A172 (cell line): ENCODE measurements at regions not wholly inside any gene's neighbourhood (a gene's known extent, or its start where the extent isn't known, plus 50 kb on each side); places are given as distances from the start of the nearest gene placed in this dataset.

Experiments used
- DNase-seq: peaks from one replicate; pipeline ENCODE4 v3.0.0-alpha.2; 2015; ENCODE audit warnings: low spot score

DNA sequence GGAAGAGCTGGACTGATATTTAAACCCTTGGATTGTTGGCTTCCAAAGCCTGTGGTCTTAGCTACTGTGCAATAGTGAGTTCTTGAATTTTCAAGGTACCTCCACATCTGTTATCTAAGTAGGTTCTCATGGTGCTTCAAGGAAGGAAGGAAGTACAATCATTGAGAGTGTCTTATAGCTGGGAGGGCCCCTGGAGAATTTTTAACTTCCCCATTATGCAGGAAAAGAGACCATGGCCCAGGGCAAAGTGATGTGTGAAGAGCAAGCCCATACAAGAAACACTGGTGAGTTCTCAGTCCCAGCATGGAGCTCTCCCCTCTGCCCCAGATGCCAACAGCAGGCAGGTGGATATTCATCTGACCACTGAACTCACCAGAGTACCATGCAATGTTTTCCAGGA lies 169.0 kb upstream of the IRX6 start:
- no peak for DNase-seq

DNA sequence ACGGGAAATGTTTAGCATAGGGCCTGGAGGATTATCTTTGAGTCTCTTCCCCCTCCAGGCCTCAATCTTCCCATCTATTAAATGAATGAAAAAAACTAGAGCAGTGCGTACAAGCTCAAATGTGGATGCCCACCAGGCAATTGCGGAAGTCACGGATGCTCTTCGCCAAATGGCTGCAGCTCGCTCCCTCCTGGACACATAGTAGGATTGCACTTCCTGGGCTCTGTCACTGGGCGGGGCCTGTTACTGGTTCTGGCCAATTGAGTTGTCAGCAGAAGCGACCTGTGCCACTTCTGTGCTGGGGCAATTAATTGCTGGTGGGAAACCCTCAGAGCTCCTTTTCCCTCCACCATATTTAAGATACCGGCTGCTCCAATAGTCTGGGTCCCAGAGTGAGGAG lies 168.2 kb upstream of the IRX6 start:
- DNase-seq = no peak

DNA sequence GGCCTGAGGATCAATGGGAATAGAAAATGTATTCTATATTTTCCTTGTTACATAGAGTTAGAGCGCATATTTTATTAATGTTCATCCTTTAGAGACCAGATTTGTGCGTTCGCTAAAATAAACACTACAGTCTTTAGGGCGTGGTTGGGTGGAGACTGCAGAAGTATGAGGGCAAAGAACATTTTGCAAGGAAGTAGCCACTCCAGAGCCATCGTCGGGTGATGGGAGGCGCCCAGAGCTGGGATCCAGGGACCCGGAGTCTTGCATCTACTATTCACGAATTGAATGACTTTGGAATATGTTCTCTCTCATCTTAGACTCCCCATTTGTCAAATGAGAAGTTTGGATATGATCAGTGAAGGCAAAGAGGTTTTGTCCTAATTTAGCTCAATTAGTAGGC lies 154.2 kb upstream of the IRX6 start:
- no peak for DNase-seq

DNA sequence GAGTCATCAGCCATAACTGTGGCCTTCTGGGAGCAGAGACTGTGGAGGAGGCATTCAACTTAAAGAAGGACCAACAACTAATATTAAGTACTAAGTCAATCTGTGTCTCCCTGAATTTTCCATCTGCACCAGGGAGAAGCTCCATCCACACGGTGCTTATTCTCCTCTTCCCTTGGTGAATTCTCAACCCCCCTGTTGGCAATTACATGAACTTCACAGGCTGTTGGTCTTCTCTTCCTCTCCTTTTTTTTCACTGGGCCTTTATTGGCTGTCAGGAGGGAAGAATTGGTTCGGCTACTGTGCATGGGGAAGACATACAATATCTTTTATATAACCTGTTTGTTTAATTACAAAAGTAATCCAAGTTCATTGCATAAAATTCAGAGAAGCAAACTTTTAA lies 152.8 kb upstream of the IRX6 start:
- DNase-seq = no peak

DNA sequence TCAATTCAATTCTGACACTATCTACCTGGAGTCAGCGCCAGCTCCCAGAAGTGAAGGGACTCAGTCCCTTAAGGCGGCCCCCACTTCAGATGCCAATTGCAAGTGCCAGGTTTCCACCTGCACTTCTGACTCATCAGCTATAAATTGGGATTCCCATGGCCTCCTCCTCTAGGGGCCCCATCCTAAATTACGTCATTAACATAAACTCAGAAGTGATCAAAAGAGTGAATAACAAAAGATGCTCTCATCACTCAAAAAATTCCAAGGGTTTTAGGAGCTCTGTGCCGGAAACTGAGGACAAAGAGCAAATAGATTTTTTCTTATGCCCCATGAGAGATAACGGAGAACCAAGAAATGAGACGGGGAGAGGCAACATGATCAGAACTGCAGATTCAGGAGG lies 148.6 kb upstream of the IRX6 start:
- no peak for DNase-seq

DNA sequence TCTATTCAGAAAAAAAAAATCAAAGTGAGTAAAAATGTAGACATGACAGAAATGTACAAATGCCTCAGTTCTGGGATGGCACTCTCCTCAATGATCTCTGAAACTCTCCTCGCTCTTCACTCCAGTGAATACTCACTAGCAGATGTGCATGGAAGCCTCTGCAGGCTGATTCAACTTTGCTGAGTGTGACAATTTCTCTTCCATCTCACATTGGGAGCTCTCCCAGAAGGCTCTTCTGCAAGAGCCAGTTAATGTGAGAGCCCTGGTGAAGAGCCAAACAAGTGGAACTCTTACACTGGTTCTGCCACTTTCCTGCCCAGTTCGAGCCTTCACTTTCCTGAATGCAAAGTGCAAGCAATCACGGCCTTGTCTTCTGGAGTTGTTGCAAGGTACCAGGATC lies 147.1 kb upstream of the IRX6 start:
- DNase-seq = no peak

DNA sequence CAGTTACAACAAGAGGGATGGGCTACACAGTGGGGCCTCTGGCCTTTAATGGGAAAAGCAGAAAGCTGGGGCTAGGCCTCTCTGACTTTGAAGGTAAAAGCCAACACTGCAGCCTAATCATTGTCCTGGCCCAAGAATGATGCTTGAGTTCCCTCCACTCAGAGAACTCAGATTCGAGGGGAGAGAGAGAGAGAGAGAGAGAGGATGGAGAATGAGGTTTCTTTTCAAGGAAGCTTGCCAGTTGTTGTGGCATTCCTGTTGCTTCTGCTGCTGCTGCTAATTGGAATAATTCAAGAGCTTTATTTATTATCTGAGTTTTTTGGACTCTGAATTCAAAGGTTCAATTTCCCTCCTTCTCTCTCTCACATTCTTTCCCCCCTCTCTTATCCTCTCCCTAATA lies 144.6 kb upstream of the IRX6 start:
- no peak for DNase-seq

DNA sequence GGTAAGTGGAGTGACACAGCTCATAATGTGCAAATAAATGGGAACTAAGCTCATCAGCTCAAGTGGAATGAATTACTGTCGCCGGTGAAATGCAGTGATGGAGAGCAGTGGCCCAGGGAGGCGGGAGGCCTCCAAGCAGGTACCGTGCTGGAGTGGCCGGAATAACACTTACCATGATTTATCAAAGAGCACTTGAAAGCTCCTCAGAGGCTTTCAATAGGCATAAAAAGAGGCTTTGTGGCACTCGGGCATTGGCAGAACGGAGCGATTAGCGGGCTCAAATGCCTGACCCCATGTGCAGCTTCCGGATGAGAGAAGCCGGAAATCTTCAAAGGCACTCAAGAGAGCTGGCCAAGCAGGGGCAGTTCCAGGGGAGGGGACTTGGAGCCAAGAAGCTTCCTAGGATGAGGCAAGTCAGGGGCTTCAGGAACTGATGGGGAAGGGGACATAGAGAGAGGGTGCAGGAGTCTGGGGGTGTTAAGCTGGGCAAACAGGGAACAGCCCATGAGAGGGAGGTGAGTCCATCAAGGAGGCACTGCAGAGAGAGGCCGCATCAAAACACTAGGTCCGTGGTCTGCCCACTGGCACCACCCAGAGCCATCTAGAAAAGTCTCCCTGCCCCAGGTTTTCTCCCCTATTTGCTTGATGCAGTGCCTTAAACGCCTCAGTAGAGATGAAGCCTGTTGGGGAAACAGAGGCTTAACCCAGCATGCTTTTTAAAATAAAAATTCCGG lies 144.0 kb upstream of the IRX6 start:
- DNase-seq = no peak

DNA sequence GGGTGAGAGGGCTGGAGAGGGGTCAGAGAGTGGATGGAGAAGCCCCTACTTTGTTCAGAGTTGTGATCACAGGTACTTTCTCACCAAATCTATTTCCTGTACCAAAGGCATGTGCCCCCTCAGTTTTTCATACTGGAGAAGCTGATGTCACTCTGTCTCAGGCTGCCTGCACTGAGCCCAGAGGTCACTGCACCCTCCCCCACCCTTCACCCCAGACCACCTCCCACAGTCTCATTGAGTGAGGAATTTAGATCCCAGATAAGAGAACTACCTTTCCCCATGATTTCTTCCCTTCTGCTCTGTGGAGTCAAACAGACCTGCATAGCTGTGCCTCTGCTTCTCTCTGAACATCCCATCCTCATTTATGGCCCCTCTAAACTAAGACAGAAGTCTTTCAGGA lies 140.0 kb upstream of the IRX6 start:
- DNase-seq = no peak

DNA sequence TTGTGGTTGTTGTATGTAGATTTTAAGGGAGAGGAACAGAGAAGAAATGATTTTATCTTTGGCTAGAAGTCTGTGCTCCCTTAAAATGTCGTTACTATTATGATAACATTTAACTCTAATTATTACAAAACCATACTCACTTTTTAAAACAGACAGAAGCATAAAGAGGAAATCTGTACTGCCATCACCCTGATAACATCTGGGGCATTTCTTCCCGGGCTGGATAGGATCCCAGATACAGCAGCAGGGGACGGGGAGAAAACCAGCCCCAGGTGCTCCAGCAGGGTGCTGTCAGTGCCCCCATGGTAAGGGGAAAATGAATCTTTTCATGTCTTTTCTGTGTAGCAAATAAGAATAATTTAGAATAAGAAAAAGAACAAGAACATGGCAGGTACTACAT lies 139.4 kb upstream of the IRX6 start:
- DNase-seq = no peak

DNA sequence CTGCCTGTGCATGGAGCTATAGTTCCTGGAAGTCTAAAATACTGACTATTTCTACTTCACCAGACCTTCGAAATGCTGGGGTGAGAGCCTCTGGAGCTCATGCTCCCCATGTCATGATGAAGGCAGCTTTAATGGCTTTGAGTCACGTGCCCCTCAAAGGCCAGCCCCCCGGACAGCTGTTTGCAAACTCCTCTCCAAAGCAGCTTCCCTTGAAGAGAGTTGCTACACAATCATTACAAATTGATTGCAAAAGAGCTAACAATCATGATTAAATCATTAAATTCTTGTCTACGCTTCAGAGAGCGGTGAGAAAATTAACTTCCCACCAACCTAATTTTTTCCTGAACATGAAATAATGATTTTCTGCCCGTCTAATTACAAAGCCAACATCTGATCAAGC lies 134.8 kb upstream of the IRX6 start:
- DNase-seq = no peak

DNA sequence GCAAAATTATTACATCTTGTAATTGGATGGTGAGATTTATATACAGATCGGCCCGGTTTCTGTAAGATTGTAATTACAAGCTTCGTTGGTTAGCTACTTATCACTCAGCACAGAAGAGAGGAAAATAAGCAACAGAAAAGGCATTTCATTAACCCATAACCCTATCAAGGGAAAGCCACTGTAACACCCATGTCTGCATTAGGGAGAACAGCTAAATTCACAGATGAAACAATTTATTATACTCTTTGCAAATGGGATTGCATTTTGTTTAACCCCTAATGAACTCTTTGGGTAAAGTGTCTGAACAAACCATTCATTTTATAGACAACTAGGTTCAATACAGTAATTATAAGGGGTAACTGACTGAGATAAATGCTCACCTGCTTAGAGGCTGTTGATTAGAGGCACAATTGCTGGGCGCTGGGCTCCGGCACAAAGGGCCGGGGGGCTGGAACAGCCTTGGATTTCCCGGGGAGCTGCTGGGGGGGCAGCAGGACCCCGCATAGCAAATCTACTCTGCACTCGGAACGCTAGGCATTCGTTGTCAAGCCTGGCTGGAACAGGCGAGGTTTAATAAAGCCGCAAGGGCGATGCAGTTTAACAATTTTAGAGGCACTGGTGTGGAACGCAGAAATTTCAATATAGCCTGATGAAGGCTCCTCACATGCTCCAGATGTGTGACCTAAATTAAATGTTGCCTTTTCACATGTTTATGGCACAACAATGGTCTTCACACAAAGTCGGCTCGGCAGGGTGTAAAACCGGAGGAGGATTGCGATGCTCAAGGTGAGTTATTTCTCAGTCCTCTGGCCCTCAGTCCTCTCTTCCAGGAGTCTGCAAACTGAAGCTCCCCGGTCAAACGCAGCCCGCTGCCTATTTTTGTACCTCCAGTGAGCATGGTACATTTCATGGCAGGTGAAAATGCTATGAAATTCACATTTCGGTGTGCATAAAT lies 134.0 kb upstream of the IRX6 start:
- no peak for DNase-seq

DNA sequence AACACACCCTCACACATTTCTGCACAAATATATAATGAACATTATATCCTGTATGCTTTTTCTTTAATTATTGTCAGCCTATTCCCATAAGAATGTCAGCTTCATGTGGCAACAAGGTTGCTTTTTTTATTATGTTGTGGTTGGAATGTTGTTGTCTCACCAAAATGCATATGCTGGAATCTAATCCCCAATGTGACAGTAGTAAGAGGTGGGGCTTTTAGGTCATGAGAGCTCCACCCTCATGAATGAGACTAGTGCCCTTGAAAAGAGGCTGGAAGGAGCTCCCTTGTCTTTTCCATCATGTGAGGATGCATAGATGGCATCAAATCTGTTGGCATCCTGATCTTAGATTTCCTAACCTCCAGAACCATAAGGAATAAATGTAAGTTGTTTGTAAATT lies 131.3 kb upstream of the IRX6 start:
- DNase-seq = no peak

DNA sequence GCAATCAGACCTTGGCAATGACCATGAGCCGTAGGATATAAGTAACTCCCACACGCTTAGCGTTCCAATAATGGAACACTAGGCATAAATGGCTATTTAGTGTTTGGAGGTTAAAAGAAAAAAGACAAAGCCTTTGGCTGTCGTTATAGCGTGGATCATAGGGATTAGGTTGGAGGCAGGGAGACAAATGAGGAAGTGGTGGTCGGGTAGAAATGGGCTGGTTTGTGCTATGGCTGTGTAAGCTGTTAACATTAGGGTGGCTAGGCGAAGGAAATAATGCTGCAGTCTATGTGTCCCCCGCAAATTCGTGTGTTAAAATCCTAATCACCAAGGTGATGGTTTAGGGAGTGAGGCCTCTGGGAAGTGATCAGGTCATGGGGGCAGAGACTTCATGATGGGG lies 120.4 kb upstream of the IRX6 start:
- no peak for DNase-seq

DNA sequence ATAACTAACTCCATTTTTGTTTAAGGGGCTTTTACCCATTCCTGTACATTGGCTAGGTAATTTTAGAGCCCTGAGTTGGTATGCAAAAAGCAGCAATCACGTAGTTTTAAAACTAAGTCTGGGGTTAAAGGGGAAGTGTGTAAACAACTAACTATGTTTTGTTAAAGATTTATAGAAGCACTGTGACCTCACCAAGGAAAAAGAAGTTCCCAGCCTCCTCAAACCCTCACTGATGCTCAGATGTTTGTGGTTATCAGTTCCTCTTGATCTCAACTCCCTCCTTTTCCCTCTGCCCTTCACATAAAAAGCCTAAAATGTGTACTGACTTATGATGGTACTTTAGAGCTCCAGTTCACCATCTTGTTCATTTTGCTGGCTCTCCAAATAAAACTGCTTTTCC lies 119.9 kb upstream of the IRX6 start:
- DNase-seq = no peak

DNA sequence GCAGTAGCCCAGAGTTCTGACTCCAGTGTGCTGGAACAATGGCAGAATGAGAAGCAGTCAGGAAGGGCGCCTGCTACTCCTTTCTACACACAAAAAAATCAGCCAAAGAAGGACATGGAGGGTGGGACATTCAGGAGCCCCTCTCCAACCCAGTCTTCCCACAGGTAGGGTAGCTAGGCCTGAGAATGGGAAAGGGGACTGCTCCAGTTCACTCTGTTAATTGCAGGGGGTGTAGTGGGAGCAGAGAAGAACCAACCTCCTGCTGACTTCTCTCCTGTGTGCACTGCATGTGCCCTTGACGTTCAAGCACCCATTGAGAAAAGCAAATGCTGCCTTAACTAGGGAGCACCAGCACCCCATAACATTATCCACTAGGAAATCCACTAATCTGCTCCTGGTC lies 119.1 kb upstream of the IRX6 start:
- DNase-seq = no peak

DNA sequence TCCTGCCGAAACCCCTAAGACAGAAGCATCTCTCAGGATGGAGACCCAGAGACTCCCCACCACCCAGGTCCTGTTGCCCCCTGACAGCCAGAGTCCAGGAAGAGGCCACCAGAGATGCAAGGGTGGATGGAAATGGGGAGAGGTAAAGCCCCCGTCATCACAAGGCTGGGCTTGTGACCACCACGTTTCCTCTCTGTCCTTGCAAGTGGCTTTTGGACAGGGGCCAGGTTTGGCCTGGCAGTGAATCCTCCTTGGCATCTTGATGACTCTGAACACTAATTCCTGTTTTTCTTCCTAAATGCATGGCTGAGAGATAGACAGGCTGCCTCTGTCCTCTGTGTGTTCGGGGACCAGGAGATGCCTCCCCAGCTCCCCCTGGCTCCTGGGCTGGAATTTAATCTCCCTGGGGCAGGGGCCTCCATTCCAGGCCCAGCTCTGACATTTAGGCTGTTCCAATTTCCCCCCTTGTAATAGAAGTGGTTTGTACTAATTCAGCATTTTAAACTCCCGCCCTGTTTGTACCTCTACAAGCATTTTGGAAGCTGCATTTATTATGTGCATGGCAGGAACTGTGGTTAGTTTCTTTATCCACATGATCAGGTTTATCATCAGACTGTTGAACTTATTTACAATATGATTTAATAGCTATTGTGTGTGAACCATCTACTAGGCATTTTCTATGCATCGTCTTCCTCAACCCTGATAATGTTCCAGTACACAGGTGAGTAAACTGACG lies 116.1 kb upstream of the IRX6 start:
- DNase-seq = no peak

DNA sequence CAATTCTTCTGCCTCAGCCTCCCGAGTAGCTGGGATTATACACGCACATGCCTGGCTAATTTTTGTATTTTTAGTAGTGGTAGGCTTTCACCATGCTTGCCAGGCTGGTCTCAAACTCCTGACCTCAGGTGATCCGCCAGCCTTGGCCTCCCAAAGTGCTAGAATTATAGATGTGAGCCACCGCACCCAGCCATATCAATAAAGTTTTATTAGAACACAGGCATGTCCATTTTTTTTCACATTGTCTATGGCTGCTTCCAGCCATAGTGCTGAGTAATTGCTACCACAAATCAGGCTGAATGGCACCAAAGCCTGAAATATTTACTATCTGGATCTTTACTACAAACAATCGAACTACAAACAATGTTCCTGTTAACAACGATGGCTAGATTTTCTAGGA lies 114.4 kb upstream of the IRX6 start:
- no peak for DNase-seq

DNA sequence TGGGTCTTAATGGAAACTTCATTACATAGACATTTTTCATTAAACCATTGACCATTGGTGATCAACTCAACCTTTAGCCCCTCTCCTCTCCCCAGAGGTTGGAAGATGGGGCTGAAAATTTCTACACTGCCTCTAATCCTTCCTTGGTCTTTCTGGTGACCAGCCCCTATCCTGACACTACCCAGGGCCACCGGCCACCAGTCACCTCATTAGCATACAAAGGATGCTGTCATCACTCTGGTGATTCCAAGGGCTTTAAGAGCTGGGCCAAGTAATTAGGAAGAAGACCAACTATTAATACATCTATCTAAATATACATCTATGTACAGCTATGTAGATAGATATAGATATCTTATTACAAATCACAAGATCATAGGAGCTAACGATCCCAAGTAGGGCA lies 111.2 kb upstream of the IRX6 start:
- DNase-seq = no peak

DNA sequence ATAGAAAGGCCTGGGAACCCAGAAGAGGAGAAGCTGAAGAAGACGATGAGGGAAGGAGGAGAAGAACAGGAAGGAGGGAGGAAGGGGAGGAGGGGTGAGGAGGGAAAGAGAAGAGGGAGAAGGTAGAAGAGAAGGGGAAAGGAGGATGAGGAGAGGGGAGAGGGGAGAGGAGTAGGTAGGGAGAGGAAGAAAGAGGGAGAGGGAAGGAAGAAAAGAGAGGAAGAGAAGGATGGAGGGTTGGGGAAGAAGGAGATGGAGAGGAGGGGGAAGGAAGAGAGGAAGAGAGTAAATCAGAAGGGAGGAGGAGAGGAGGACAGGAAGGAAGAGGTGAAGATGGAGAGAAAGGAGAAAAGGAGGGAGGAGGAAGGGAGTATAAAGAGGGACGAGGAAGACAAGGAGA lies 109.6 kb upstream of the IRX6 start:
- DNase-seq = no peak

DNA sequence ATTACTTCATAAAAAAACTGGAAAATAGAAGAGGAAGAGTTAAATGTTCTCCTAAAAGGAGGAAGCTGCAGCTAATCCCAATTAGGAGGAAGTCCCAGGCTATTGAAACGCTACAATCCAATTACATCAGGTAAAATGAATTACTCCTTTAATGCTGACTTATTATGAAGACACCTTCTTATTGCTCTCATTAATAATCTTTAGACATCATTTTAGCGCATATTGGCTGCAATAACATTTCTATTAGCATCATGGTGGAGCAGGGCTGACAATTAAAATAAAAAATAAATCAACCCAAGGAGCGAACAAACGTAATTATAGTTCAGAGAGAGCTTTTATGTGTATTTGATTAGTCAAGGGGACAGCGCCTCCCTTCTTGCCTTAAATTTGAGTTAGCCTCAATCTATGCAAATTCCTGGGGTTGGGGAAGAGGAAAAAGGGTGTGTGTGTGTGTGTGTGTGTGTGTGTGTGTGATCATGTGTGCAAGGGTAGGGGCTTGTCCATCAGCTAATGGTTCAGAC lies 109.0 kb upstream of the IRX6 start:
- DNase-seq = no peak

DNA sequence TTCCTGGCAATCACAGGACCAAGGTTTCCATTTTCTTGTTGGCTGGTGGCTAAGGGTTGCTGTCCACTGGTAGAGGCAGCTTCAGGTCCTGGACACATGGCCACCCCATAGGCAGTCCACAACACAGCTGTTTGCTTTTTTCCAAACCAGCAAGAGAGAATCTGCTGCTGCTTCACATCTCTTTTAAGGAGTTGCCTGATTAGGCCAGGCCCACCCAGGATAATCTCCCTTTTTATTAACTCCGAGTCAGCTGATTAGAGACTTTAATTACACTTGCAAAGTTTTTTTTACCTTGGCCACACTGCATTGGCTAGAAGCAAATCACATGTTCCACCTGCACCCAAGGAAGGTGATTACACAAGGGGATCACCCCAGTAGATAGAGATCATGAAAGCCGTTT lies 106.6 kb upstream of the IRX6 start:
- no peak for DNase-seq
